ENCODE measurements at regions not wholly inside any gene's neighbourhood (a gene's known extent, or its start where the extent isn't known, plus 50 kb on each side); places are given as distances from the start of the nearest gene placed in this dataset.

- TF ChIP-seq, protein P1, sequence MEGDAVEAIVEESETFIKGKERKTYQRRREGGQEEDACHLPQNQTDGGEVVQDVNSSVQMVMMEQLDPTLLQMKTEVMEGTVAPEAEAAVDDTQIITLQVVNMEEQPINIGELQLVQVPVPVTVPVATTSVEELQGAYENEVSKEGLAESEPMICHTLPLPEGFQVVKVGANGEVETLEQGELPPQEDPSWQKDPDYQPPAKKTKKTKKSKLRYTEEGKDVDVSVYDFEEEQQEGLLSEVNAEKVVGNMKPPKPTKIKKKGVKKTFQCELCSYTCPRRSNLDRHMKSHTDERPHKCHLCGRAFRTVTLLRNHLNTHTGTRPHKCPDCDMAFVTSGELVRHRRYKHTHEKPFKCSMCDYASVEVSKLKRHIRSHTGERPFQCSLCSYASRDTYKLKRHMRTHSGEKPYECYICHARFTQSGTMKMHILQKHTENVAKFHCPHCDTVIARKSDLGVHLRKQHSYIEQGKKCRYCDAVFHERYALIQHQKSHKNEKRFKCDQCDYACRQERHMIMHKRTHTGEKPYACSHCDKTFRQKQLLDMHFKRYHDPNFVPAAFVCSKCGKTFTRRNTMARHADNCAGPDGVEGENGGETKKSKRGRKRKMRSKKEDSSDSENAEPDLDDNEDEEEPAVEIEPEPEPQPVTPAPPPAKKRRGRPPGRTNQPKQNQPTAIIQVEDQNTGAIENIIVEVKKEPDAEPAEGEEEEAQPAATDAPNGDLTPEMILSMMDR (IDR thresholded peaks at IDR 0.05): no peak
- no peak for TF ChIP-seq POLR2AphosphoS5 (IDR thresholded peaks at IDR 0.05)
- no peak for TF ChIP-seq POLR2A (IDR thresholded peaks at IDR 0.05)
Measured at GRCh38 chr1:59135761-59136255, 161.1 kb upstream of the FGGY start.
